GM19324 (cell line): ENCODE measurements at regions not wholly inside any gene's neighbourhood (a gene's known extent, or its start where the extent isn't known, plus 50 kb on each side); places are given as distances from the start of the nearest gene placed in this dataset.

Source experiments
- ATAC-seq: cut with Tn5 transposase; IDR thresholded peaks from one replicate; pipeline ENCODE4 v1.9.1; 2021; ENCODE audit warnings: mild to moderate bottlenecking, moderate library complexity; ENCODE audit not compliant: unreplicated experiment, low FRiP score

GRCh38 chr16:73262931-73263330 lies 215.0 kb upstream of the ZFHX3 start:
- no peak for ATAC-seq

- ATAC-seq = no peak
These were observed 207.1 kb upstream of the ZFHX3 start for GRCh38 chr16:73255031-73255430.

GRCh38 chr16:73253922-73254480 lies 206.1 kb upstream of the ZFHX3 start:
- ATAC-seq = no peak

- no peak for ATAC-seq
These were observed 204.5 kb upstream of the ZFHX3 start for GRCh38 chr16:73252446-73252845.

- ATAC-seq = no peak
These were observed 203.7 kb upstream of the ZFHX3 start for GRCh38 chr16:73251608-73252007.

GRCh38 chr16:73248316-73248715 lies 200.4 kb upstream of the ZFHX3 start:
- no peak for ATAC-seq

GRCh38 chr16:73240920-73241319 lies 193.0 kb upstream of the ZFHX3 start:
- ATAC-seq = no peak

GRCh38 chr16:73237601-73238000 lies 189.7 kb upstream of the ZFHX3 start:
- ATAC-seq = no peak

- ATAC-seq = no peak
These were observed 186.6 kb upstream of the ZFHX3 start for GRCh38 chr16:73234496-73234895.

- no peak for ATAC-seq
These were observed 186.0 kb upstream of the ZFHX3 start for GRCh38 chr16:73233846-73234424.

- no peak for ATAC-seq
These were observed 185.4 kb upstream of the ZFHX3 start for GRCh38 chr16:73233329-73233765.

GRCh38 chr16:73232555-73233328 lies 184.8 kb upstream of the ZFHX3 start:
- no peak for ATAC-seq

GRCh38 chr16:73231944-73232554 lies 184.1 kb upstream of the ZFHX3 start:
- no peak for ATAC-seq

- ATAC-seq = no peak
These were observed 183.5 kb upstream of the ZFHX3 start for GRCh38 chr16:73231379-73231778.

- ATAC-seq = no peak
These were observed 182.7 kb upstream of the ZFHX3 start for GRCh38 chr16:73230651-73231050.

- ATAC-seq = no peak
These were observed 180.7 kb upstream of the ZFHX3 start for GRCh38 chr16:73228649-73229048.

- no peak for ATAC-seq
These were observed 178.7 kb upstream of the ZFHX3 start for GRCh38 chr16:73226675-73227074.

- no peak for ATAC-seq
These were observed 178.1 kb upstream of the ZFHX3 start for GRCh38 chr16:73225983-73226382.

GRCh38 chr16:73220836-73221235 lies 172.9 kb upstream of the ZFHX3 start:
- no peak for ATAC-seq

GRCh38 chr16:73219176-73219575 lies 171.2 kb upstream of the ZFHX3 start:
- no peak for ATAC-seq

GRCh38 chr16:73217654-73218053 lies 169.7 kb upstream of the ZFHX3 start:
- ATAC-seq = no peak
